ENCODE measurements at regions not wholly inside any gene's neighbourhood (a gene's known extent, or its start where the extent isn't known, plus 50 kb on each side); places are given as distances from the start of the nearest gene placed in this dataset.

- CTCF ChIA-PET (ENCODE audit: partially characterized antibody), result interaction anchor here (1.0 kb wide), 1 partner anchor 238 kb away, joined by 5 read pairs; no protein-coding TSS in a partner anchor
- Histone ChIP-seq H3K79me1 (ENCODE audit: low read depth, low read length) (no peaks in the 10 kb centered on the region), H3K4me1 (replicated peaks in 1 of 4; ENCODE audit: control insufficient read depth in 3 of 4, insufficient read depth in 4 of 4, low read length in 3 of 4) (no peaks in the 10 kb centered on the region), H3K14ac (ENCODE audit: insufficient read length) (no peak overlapping the region), H2BK20ac (ENCODE audit: low read length) (no peak overlapping the region), H3K27ac (ENCODE audit: low read depth, low read length) (no peak overlapping the region), H2AFZ (ENCODE audit: low read length) (no peak overlapping the region), H3K36me3 (ENCODE audit: control insufficient read depth in 2 of 4, insufficient read depth in 4 of 4, low read length in 3 of 4) (no peaks in the 10 kb centered on the region), H3K9ac (replicated peaks in 1 of 4; ENCODE audit: extremely low read depth in 1 of 4, low read depth in 3 of 4, low read length in 3 of 4) (no peak overlapping the region), H4K91ac (replicated peaks; ENCODE audit: insufficient read length, low read length) (no peak overlapping the region), H2BK5ac (ENCODE audit: low read depth, low read length) (no peak overlapping the region), H4K5ac (ENCODE audit: insufficient read length, low read depth, low read length) (no peak overlapping the region), H3K23me2 (ENCODE audit: low read depth, low read length) (no peaks in the 10 kb centered on the region), H3K4me2 (ENCODE audit: insufficient read depth in 1 of 2, low read depth in 2 of 2, low read length in 2 of 2) (no peak overlapping the region), H3K56ac (replicated peaks; ENCODE audit: insufficient read length, low read depth, low read length) (no peak overlapping the region), H4K20me1 (replicated peaks in 1 of 2; ENCODE audit: control insufficient read depth in 1 of 2, insufficient read depth in 2 of 2, low read length in 2 of 2) (no peaks in the 10 kb centered on the region), H3K18ac (ENCODE audit: extremely low read depth, low read length) (no peak overlapping the region), H3K9me3 (ENCODE audit: insufficient read depth in 2 of 2, low read depth in 1 of 2, low read length in 1 of 2) (no peaks in the 10 kb centered on the region), H2BK120ac (replicated peaks; ENCODE audit: low read depth, low read length) (no peak overlapping the region), H2AK5ac (ENCODE audit: low read depth, low read length) (no peak overlapping the region), H2BK12ac (ENCODE audit: low read depth, low read length) (no peak overlapping the region), H3K4ac (replicated peaks; ENCODE audit: insufficient read length, low read depth, low read length) (no peak overlapping the region), H3K4me3 (ENCODE audit: extremely low read depth in 1 of 4, insufficient read depth in 2 of 4, low read depth in 3 of 4, low read length in 4 of 4) (no peak overlapping the region), H4K8ac (ENCODE audit: extremely low read depth, insufficient read depth, low read length) (no peak overlapping the region), H3K27me3 (replicated peaks in 1 of 4; ENCODE audit: control insufficient read depth in 3 of 4, extremely low read depth in 1 of 4, insufficient read depth in 3 of 4, low read length in 3 of 4) (no peaks in the 10 kb centered on the region), H3K79me2 (ENCODE audit: control insufficient read depth in 1 of 2, insufficient read depth in 2 of 2, low read length in 2 of 2) (no peaks in the 10 kb centered on the region), H2BK15ac (ENCODE audit: low read length) (no peak overlapping the region), H3K23ac (ENCODE audit: insufficient read length) (no peak overlapping the region)
- WGBS, 2 experiments (ENCODE audit: extremely low coverage in 1 of 2, insufficient coverage in 1 of 2, insufficient read length in 1 of 2, insufficient replicate concordance in 2 of 2, low coverage in 1 of 2, low lambda C conversion rate in 2 of 2, missing lambda C conversion rate in 1 of 2), result 90% methylated on average over 4 of the region's 4 CpGs; no CpG with 5 or more reads in 1 of the 2 experiments
- FAIRE-seq, result no peak
- no peak for DNase-seq (ENCODE audit: low read depth in 1 of 2, low spot score in 2 of 2)
- POLR2A ChIA-PET (ENCODE audit: partially characterized antibody), result no interaction called here
- TF ChIP-seq SP2 (IDR thresholded peaks at IDR 0.05; ENCODE audit: low read length) (no peak), SIRT6 (IDR thresholded peaks at IDR 0.05; ENCODE audit: low read length) (no peak), SP1 (IDR thresholded peaks at IDR 0.05; ENCODE audit: low read depth, low read length) (no peak), ASH2L (IDR thresholded peaks at IDR 0.05; ENCODE audit: low read length) (no peak)
Observed at GRCh38 chr10:83633547-83633946, 505.8 kb upstream of the GHITM start.
